HG02678 (cell line): ENCODE measurements at regions not wholly inside any gene's neighbourhood (a gene's known extent, or its start where the extent isn't known, plus 50 kb on each side); places are given as distances from the start of the nearest gene placed in this dataset.

Experiments used
- ATAC-seq: cut with Tn5 transposase; IDR thresholded peaks from one replicate; pipeline ENCODE4 v1.9.1; 2021; ENCODE audit warnings: mild to moderate bottlenecking, moderate library complexity; ENCODE audit not compliant: unreplicated experiment

- no peak for ATAC-seq
Measured at GRCh38 chr9:118459913-118460312, 755.7 kb downstream of the TLR4 start.

- no peak for ATAC-seq
Measured at GRCh38 chr9:118463419-118463818, 759.2 kb downstream of the TLR4 start.

GRCh38 chr9:118473521-118473920 is 769.3 kb downstream of the TLR4 start:
- ATAC-seq: no peak

- ATAC-seq: no peak
Measured at GRCh38 chr9:118478752-118479151, 774.5 kb downstream of the TLR4 start.

- ATAC-seq: no peak
Measured at GRCh38 chr9:118482306-118482705, 778.1 kb downstream of the TLR4 start.

- ATAC-seq: no peak
Measured at GRCh38 chr9:118483677-118484076, 779.5 kb downstream of the TLR4 start.

- ATAC-seq: no peak
Measured at GRCh38 chr9:118503236-118503635, 799.0 kb downstream of the TLR4 start.

- ATAC-seq: no peak
Measured at GRCh38 chr9:118510711-118511110, 806.5 kb downstream of the TLR4 start.

- no peak for ATAC-seq
Measured at GRCh38 chr9:118515947-118516346, 811.7 kb downstream of the TLR4 start.

GRCh38 chr9:118521261-118521660 is 817.1 kb downstream of the TLR4 start:
- ATAC-seq: no peak

GRCh38 chr9:118522093-118523028 is 818.2 kb downstream of the TLR4 start:
- peak; percentile 91 for ATAC-seq

- ATAC-seq: no peak
Measured at GRCh38 chr9:118527261-118527660, 823.1 kb downstream of the TLR4 start.

GRCh38 chr9:118529210-118529609 is 825.0 kb downstream of the TLR4 start:
- ATAC-seq: no peak

GRCh38 chr9:118529624-118530214 is 825.5 kb downstream of the TLR4 start:
- peak; percentile 93 for ATAC-seq

- ATAC-seq: no peak
Measured at GRCh38 chr9:118532592-118532991, 828.4 kb downstream of the TLR4 start.

GRCh38 chr9:118533101-118533500 is 828.9 kb downstream of the TLR4 start:
- no peak for ATAC-seq

GRCh38 chr9:118533850-118534249 is 829.6 kb downstream of the TLR4 start:
- no peak for ATAC-seq

- ATAC-seq: no peak
Measured at GRCh38 chr9:118536153-118536552, 832.0 kb downstream of the TLR4 start.

- no peak for ATAC-seq
Measured at GRCh38 chr9:118538959-118539358, 830.3 kb downstream of the BRINP1 start.

GRCh38 chr9:118553465-118553864 is 815.8 kb downstream of the BRINP1 start:
- no peak for ATAC-seq

GRCh38 chr9:118554987-118555386 is 814.2 kb downstream of the BRINP1 start:
- ATAC-seq: no peak

GRCh38 chr9:118558026-118558425 is 811.2 kb downstream of the BRINP1 start:
- no peak for ATAC-seq
